ENCODE measurements at regions not wholly inside any gene's neighbourhood (a gene's known extent, or its start where the extent isn't known, plus 50 kb on each side); places are given as distances from the start of the nearest gene placed in this dataset.

GRCh38 chr4:171636606-171637005 lies 176.6 kb upstream of the GALNTL6 start:
- Histone ChIP-seq H3K27ac (no peak overlapping the region), H3K27me3 (replicated peaks; ENCODE audit: insufficient read depth) (no peaks in the 10 kb centered on the region), H3K4me2 (ENCODE audit: unreplicated experiment) (no peak overlapping the region), H3F3A (ENCODE audit: insufficient read depth) (no peaks in the 10 kb centered on the region), H4K20me1 (ENCODE audit: insufficient read depth) (no peaks in the 10 kb centered on the region), H3K4me1 (ENCODE audit: insufficient read depth) (no peaks in the 10 kb centered on the region), H3K9me3 (ENCODE audit: low read depth) (no peaks in the 10 kb centered on the region), H2AFZ (no peak overlapping the region), H3K4me3 (no peak overlapping the region), H3K9ac (no peak overlapping the region), H3K36me3 (ENCODE audit: low read depth) (no peaks in the 10 kb centered on the region), H3K79me2 (ENCODE audit: insufficient read depth) (no peaks in the 10 kb centered on the region), H3K9me2 (ENCODE audit: insufficient read depth) (no peaks in the 10 kb centered on the region)
- DNase-seq = no peak
- WGBS, 2 experiments (ENCODE audit: low coverage in 1 of 2, low lambda C conversion rate in 2 of 2, missing lambda C conversion rate in 2 of 2) = 49 to 59% methylated on average over 2 of the region's 2 CpGs
- TF ChIP-seq EZH2 (IDR thresholded peaks at IDR 0.05; ENCODE audit: insufficient read depth, poor library complexity, severe bottlenecking) (no peak), EZH2phosphoT487 (IDR thresholded peaks at IDR 0.05; ENCODE audit: insufficient read depth, low read depth) (no peak)
- in situ Hi-C loops (cut with MboI) = no loop called here

- no peaks in the 10 kb centered on the region for H3K27me3 ChIP-seq (replicated peaks; ENCODE audit: insufficient read depth)
- no peaks in the 10 kb centered on the region for H4K20me1 ChIP-seq (ENCODE audit: insufficient read depth)
- no peak overlapping the region for H3K4me2 ChIP-seq (ENCODE audit: unreplicated experiment)
- in situ Hi-C loops (cut with MboI) = no loop called here
- H3K9me2 ChIP-seq (ENCODE audit: insufficient read depth) = no peaks in the 10 kb centered on the region
- H3K4me1 ChIP-seq (ENCODE audit: insufficient read depth) = no peaks in the 10 kb centered on the region
- H3F3A ChIP-seq (ENCODE audit: insufficient read depth) = no peaks in the 10 kb centered on the region
- no peak for TF ChIP-seq EZH2phosphoT487 (IDR thresholded peaks at IDR 0.05; ENCODE audit: insufficient read depth, low read depth)
- TF ChIP-seq EZH2 (IDR thresholded peaks at IDR 0.05; ENCODE audit: insufficient read depth, poor library complexity, severe bottlenecking) = no peak
- H3K36me3 ChIP-seq (ENCODE audit: low read depth) = no peaks in the 10 kb centered on the region
- H3K79me2 ChIP-seq (ENCODE audit: insufficient read depth) = no peaks in the 10 kb centered on the region
- no peak overlapping the region for H3K27ac ChIP-seq
- WGBS, 2 experiments (ENCODE audit: low coverage in 1 of 2, low lambda C conversion rate in 2 of 2, missing lambda C conversion rate in 2 of 2) = 37 to 42% methylated on average over 18 of the region's 18 CpGs
- H2AFZ ChIP-seq = no peak overlapping the region
- DNase-seq = no peak
- no peak overlapping the region for H3K4me3 ChIP-seq
- H3K9me3 ChIP-seq (ENCODE audit: low read depth) = no peaks in the 10 kb centered on the region
- H3K9ac ChIP-seq = no peak overlapping the region
These were observed 183.5 kb upstream of the GALNTL6 start for GRCh38 chr4:171629737-171630136.

- 22 to 23% methylated on average over 3 of the region's 3 CpGs for WGBS, 2 experiments (ENCODE audit: low coverage in 1 of 2, low lambda C conversion rate in 2 of 2, missing lambda C conversion rate in 2 of 2)
- TF ChIP-seq EZH2 (IDR thresholded peaks at IDR 0.05; ENCODE audit: insufficient read depth, poor library complexity, severe bottlenecking) (no peak), EZH2phosphoT487 (IDR thresholded peaks at IDR 0.05; ENCODE audit: insufficient read depth, low read depth) (no peak)
- Histone ChIP-seq H3K27me3 (replicated peaks; ENCODE audit: insufficient read depth) (no peaks in the 10 kb centered on the region), H3K79me2 (ENCODE audit: insufficient read depth) (no peaks in the 10 kb centered on the region), H3K4me1 (ENCODE audit: insufficient read depth) (no peaks in the 10 kb centered on the region), H3K9me2 (ENCODE audit: insufficient read depth) (no peaks in the 10 kb centered on the region), H3K4me3 (no peak overlapping the region), H4K20me1 (ENCODE audit: insufficient read depth) (no peaks in the 10 kb centered on the region), H3K36me3 (ENCODE audit: low read depth) (no peaks in the 10 kb centered on the region), H3F3A (ENCODE audit: insufficient read depth) (no peaks in the 10 kb centered on the region), H3K9me3 (ENCODE audit: low read depth) (no peaks in the 10 kb centered on the region), H3K27ac (no peak overlapping the region), H3K4me2 (ENCODE audit: unreplicated experiment) (no peak overlapping the region), H3K9ac (no peak overlapping the region), H2AFZ (no peak overlapping the region)
- in situ Hi-C loops (cut with MboI) = no loop called here
- DNase-seq = no peak
These were observed 184.0 kb upstream of the GALNTL6 start for GRCh38 chr4:171629182-171629581.

- H3K4me1 ChIP-seq (ENCODE audit: insufficient read depth) = no peaks in the 10 kb centered on the region
- H3F3A ChIP-seq (ENCODE audit: insufficient read depth) = no peaks in the 10 kb centered on the region
- H3K36me3 ChIP-seq (ENCODE audit: low read depth) = no peaks in the 10 kb centered on the region
- H3K4me3 ChIP-seq = no peak overlapping the region
- H3K27ac ChIP-seq = no peak overlapping the region
- H3K79me2 ChIP-seq (ENCODE audit: insufficient read depth) = no peaks in the 10 kb centered on the region
- no peak for DNase-seq
- in situ Hi-C loops (cut with MboI) = no loop called here
- H3K9me2 ChIP-seq (ENCODE audit: insufficient read depth) = no peaks in the 10 kb centered on the region
- H3K9ac ChIP-seq = no peak overlapping the region
- no peak overlapping the region for H3K4me2 ChIP-seq (ENCODE audit: unreplicated experiment)
- no peak overlapping the region for H2AFZ ChIP-seq
- H4K20me1 ChIP-seq (ENCODE audit: insufficient read depth) = no peaks in the 10 kb centered on the region
- TF ChIP-seq EZH2phosphoT487 (IDR thresholded peaks at IDR 0.05; ENCODE audit: insufficient read depth, low read depth) = no peak
- no peak for TF ChIP-seq EZH2 (IDR thresholded peaks at IDR 0.05; ENCODE audit: insufficient read depth, poor library complexity, severe bottlenecking)
- H3K27me3 ChIP-seq (replicated peaks; ENCODE audit: insufficient read depth) = no peaks in the 10 kb centered on the region
- no peaks in the 10 kb centered on the region for H3K9me3 ChIP-seq (ENCODE audit: low read depth)
- WGBS, 2 experiments (ENCODE audit: low coverage in 1 of 2, low lambda C conversion rate in 2 of 2, missing lambda C conversion rate in 2 of 2) = 30 to 35% methylated on average over 4 of the region's 4 CpGs
These were observed 186.7 kb upstream of the GALNTL6 start for GRCh38 chr4:171626554-171626953.

- H3K79me2 ChIP-seq (ENCODE audit: insufficient read depth) = no peaks in the 10 kb centered on the region
- H3K9me3 ChIP-seq (ENCODE audit: low read depth) = no peaks in the 10 kb centered on the region
- no peak overlapping the region for H3K4me2 ChIP-seq (ENCODE audit: unreplicated experiment)
- DNase-seq = no peak
- no peak overlapping the region for H3K27ac ChIP-seq
- no peaks in the 10 kb centered on the region for H3F3A ChIP-seq (ENCODE audit: insufficient read depth)
- in situ Hi-C loops (cut with MboI) = no loop called here
- H2AFZ ChIP-seq = no peak overlapping the region
- no peak overlapping the region for H3K4me3 ChIP-seq
- WGBS, 2 experiments (ENCODE audit: low coverage in 1 of 2, low lambda C conversion rate in 2 of 2, missing lambda C conversion rate in 2 of 2) = 5 to 9% methylated on average over 3 of the region's 3 CpGs
- no peaks in the 10 kb centered on the region for H3K27me3 ChIP-seq (replicated peaks; ENCODE audit: insufficient read depth)
- no peaks in the 10 kb centered on the region for H3K36me3 ChIP-seq (ENCODE audit: low read depth)
- H3K9ac ChIP-seq = no peak overlapping the region
- H4K20me1 ChIP-seq (ENCODE audit: insufficient read depth) = no peaks in the 10 kb centered on the region
- TF ChIP-seq EZH2phosphoT487 (IDR thresholded peaks at IDR 0.05; ENCODE audit: insufficient read depth, low read depth) = no peak
- TF ChIP-seq EZH2 (IDR thresholded peaks at IDR 0.05; ENCODE audit: insufficient read depth, poor library complexity, severe bottlenecking) = no peak
- H3K4me1 ChIP-seq (ENCODE audit: insufficient read depth) = no peaks in the 10 kb centered on the region
- H3K9me2 ChIP-seq (ENCODE audit: insufficient read depth) = no peaks in the 10 kb centered on the region
These were observed 190.5 kb upstream of the GALNTL6 start for GRCh38 chr4:171622729-171623128.

Measured in GM23248 (cell line).